ENCODE measurements at regions not wholly inside any gene's neighbourhood (a gene's known extent, or its start where the extent isn't known, plus 50 kb on each side); places are given as distances from the start of the nearest gene placed in this dataset.

GRCh38 chr19:34852669-34853068, 74.0 kb upstream of the ZNF30 start:
- Mint-ChIP-seq H3K27ac (no peak overlapping the region), H3K36me3 (ENCODE audit: low read depth) (peaks cover 9% of the 10 kb centered on the region), H3K4me3 (no peak overlapping the region), H3K9me3 (peaks cover 10% of the 10 kb centered on the region), H3K4me1 (no peaks in the 10 kb centered on the region), H3K27me3 (ENCODE audit: low read depth) (peaks cover 3% of the 10 kb centered on the region)
- no peak for TF ChIP-seq CTCF (IDR thresholded peaks at IDR 0.05; ENCODE audit: unreplicated experiment in 3 of 3)

- no peak for TF ChIP-seq CTCF (IDR thresholded peaks at IDR 0.05; ENCODE audit: unreplicated experiment in 3 of 3)
- peaks cover 7% of the 10 kb centered on the region for H3K27me3 Mint-ChIP-seq (ENCODE audit: low read depth)
- H3K4me1 Mint-ChIP-seq, result no peaks in the 10 kb centered on the region
- no peak overlapping the region for H3K4me3 Mint-ChIP-seq
- no peak overlapping the region for H3K27ac Mint-ChIP-seq
- peaks cover under 1% of the 10 kb centered on the region for H3K36me3 Mint-ChIP-seq (ENCODE audit: low read depth)
- H3K9me3 Mint-ChIP-seq, result peaks cover 4% of the 10 kb centered on the region
Measured at GRCh38 chr19:34851277-34851804, 75.4 kb upstream of the ZNF30 start.

- Mint-ChIP-seq H3K9me3 (peaks cover 4% of the 10 kb centered on the region), H3K4me1 (no peaks in the 10 kb centered on the region), H3K27me3 (ENCODE audit: low read depth) (peaks cover 8% of the 10 kb centered on the region), H3K36me3 (ENCODE audit: low read depth) (no peaks in the 10 kb centered on the region), H3K4me3 (no peak overlapping the region), H3K27ac (no peak overlapping the region)
- TF ChIP-seq CTCF (IDR thresholded peaks at IDR 0.05; ENCODE audit: unreplicated experiment in 3 of 3), result no peak
Measured at GRCh38 chr19:34847393-34847792, 74.4 kb upstream of the ZNF599 start.

- peaks cover 8% of the 10 kb centered on the region for H3K27me3 Mint-ChIP-seq (ENCODE audit: low read depth)
Measured at GRCh38 chr19:34844277-34844676, 71.3 kb upstream of the ZNF599 start.

GRCh38 chr19:34841780-34842179, 68.8 kb upstream of the ZNF599 start:
- Mint-ChIP-seq H3K36me3 (ENCODE audit: low read depth) (no peaks in the 10 kb centered on the region), H3K27ac (no peak overlapping the region), H3K27me3 (ENCODE audit: low read depth) (peaks cover 29% of the 10 kb centered on the region), H3K4me3 (no peak overlapping the region), H3K9me3 (no peaks in the 10 kb centered on the region), H3K4me1 (peaks cover 4% of the 10 kb centered on the region)
- TF ChIP-seq CTCF (IDR thresholded peaks at IDR 0.05; ENCODE audit: unreplicated experiment in 3 of 3), result no peak

More at GRCh38 chr19:34844277-34844676, 71.3 kb upstream of the ZNF599 start:
- Mint-ChIP-seq H3K27ac (no peak overlapping the region), H3K36me3 (ENCODE audit: low read depth) (no peaks in the 10 kb centered on the region), H3K9me3 (peaks cover 4% of the 10 kb centered on the region), H3K4me3 (no peak overlapping the region), H3K4me1 (no peaks in the 10 kb centered on the region)
- TF ChIP-seq CTCF (IDR thresholded peaks at IDR 0.05; ENCODE audit: unreplicated experiment in 3 of 3), result no peak

- TF ChIP-seq CTCF (IDR thresholded peaks at IDR 0.05; ENCODE audit: unreplicated experiment in 3 of 3), result no peak
- Mint-ChIP-seq H3K36me3 (ENCODE audit: low read depth) (no peaks in the 10 kb centered on the region), H3K4me3 (peak overlapping the region in 1 of 3 experiments; percentile 27), H3K27ac (no peak overlapping the region), H3K27me3 (ENCODE audit: low read depth) (peaks cover 41% of the 10 kb centered on the region), H3K9me3 (no peaks in the 10 kb centered on the region), H3K4me1 (peaks cover 4% of the 10 kb centered on the region)
Measured at GRCh38 chr19:34838753-34839431, 65.9 kb upstream of the ZNF599 start.

All from nephron (organoid).